Peyer's patch (tissue), 4 donors: ENCODE measurements at regions not wholly inside any gene's neighbourhood (a gene's known extent, or its start where the extent isn't known, plus 50 kb on each side); places are given as distances from the start of the nearest gene placed in this dataset.

Source experiments
- POLR2A ChIP-seq, 2 donors: fragments of 450-650 bp; IDR thresholded peaks; one replicate each; pipeline ENCODE4 v1.5.1; 2017; ENCODE audit warnings: antibody characterized with exemption in 2 of 2, mild to moderate bottlenecking in 2 of 2, moderate library complexity in 2 of 2
- TF ChIP-seq, protein P1 (sequence below), 6 experiments: fragments of 450-650 bp in 4 of 6; fragments of 200-600 bp in 2 of 6; sonication (generic) in 1 of 6; IDR thresholded peaks; one replicate each; pipeline ENCODE4 v1.5.1; 2017 to 2019; ENCODE audit warnings: antibody characterized with exemption in 6 of 6, mild to moderate bottlenecking in 3 of 6, moderate library complexity in 1 of 6

DNA sequence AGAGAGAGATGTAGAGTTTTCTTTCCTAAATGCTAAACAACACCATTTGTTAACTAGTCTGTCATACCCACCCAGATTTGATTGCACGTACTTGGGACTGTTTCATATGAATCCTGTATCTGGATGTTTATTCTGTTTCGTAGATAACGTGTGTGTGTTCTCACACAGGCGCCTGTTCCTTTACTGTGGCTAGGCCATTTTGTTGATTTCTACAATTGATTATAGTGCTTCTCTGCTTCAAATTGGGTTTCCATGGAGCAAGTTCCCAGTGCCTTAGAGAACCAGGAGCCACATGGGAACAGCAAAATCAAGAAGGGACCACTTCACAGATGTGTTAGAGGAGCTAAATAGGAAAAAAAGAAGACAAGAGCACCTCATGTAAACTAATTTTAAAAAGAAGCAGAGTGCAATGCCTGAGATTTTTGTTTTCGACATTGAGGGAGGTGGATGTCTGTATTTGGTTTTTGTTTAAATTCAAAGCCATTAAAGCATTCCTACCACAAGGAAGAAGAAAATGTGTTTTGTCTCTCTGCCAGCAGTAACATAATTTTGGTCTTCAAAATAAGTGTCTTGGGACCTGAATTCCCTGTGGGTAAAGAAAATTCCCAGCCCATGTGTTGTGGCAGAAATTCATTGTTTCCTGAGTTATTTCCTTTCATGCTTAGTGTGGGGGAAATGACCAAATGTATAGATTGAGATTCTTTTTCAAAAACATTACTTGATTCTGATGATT, 424.0 kb upstream of the C2CD4B start:
- TF ChIP-seq, protein P1, sequence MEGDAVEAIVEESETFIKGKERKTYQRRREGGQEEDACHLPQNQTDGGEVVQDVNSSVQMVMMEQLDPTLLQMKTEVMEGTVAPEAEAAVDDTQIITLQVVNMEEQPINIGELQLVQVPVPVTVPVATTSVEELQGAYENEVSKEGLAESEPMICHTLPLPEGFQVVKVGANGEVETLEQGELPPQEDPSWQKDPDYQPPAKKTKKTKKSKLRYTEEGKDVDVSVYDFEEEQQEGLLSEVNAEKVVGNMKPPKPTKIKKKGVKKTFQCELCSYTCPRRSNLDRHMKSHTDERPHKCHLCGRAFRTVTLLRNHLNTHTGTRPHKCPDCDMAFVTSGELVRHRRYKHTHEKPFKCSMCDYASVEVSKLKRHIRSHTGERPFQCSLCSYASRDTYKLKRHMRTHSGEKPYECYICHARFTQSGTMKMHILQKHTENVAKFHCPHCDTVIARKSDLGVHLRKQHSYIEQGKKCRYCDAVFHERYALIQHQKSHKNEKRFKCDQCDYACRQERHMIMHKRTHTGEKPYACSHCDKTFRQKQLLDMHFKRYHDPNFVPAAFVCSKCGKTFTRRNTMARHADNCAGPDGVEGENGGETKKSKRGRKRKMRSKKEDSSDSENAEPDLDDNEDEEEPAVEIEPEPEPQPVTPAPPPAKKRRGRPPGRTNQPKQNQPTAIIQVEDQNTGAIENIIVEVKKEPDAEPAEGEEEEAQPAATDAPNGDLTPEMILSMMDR (IDR thresholded peaks at IDR 0.05) = no peak
- TF ChIP-seq POLR2A (IDR thresholded peaks at IDR 0.05) = no peak
